ENCODE measurements at regions not wholly inside any gene's neighbourhood (a gene's known extent, or its start where the extent isn't known, plus 50 kb on each side); places are given as distances from the start of the nearest gene placed in this dataset.

DNA sequence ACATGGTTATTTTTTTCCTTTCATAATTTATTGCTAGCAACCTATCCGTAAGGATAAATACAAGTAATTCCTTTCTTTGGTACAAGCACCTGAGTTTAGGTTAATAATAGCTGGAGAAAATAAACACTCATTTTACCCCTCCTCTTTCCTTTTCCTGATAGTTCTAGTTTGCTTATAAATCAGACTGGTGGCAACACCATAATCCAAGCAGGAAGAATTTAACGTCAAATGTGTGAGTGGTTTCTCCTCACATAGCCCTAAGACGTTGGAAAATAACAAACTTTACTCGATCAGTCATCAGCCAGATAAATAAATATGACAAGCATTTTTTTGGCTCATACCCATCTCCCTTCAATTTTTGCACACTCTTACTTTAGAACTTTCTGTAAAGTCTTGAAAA is 190.3 kb upstream of the FAM241A start:
- no peak for DNase-seq (ENCODE audit: low read depth, low spot score)
- Histone ChIP-seq H4K20me1 (ENCODE audit: control insufficient read depth, extremely low read depth, insufficient read depth, low read length) (no peaks in the 10 kb centered on the region), H3K9ac (ENCODE audit: control insufficient read depth, extremely low read depth, insufficient read depth, low read length) (no peak overlapping the region)

DNA sequence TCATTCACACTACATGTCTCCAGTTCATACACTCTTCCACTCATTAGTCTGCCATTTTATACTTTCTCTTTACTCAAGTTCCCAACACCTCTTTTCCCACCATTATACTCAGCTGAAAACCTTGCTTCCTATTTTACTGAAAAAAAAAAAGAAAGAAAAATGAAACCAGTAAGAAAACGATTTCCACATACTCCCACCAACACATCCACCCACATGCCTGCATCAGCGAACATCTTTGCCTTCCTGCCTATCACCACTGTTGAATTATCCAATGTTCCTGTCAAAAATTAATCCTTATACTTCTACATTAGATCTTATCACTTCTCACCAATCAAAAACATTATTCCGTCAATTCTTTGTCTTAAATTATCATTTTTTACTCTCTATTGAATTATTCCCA is 188.1 kb upstream of the FAM241A start:
- no peaks in the 10 kb centered on the region for H3K9me3 ChIP-seq (ENCODE audit: control insufficient read depth, low read depth, low read length)
- no peaks in the 10 kb centered on the region for H3K79me2 ChIP-seq (ENCODE audit: control insufficient read depth, insufficient read depth, low read length)
- no peak overlapping the region for H2AFZ ChIP-seq (ENCODE audit: control insufficient read depth, low read length)
- no peak for TF ChIP-seq EZH2 (IDR thresholded peaks at IDR 0.05; ENCODE audit: low read length)
- TF ChIP-seq, protein P1, sequence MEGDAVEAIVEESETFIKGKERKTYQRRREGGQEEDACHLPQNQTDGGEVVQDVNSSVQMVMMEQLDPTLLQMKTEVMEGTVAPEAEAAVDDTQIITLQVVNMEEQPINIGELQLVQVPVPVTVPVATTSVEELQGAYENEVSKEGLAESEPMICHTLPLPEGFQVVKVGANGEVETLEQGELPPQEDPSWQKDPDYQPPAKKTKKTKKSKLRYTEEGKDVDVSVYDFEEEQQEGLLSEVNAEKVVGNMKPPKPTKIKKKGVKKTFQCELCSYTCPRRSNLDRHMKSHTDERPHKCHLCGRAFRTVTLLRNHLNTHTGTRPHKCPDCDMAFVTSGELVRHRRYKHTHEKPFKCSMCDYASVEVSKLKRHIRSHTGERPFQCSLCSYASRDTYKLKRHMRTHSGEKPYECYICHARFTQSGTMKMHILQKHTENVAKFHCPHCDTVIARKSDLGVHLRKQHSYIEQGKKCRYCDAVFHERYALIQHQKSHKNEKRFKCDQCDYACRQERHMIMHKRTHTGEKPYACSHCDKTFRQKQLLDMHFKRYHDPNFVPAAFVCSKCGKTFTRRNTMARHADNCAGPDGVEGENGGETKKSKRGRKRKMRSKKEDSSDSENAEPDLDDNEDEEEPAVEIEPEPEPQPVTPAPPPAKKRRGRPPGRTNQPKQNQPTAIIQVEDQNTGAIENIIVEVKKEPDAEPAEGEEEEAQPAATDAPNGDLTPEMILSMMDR (optimal IDR thresholded peaks at IDR 0.05 in 1 of 3, IDR thresholded peaks at IDR 0.05 in 1 of 3, conservative IDR thresholded peaks at IDR 0.05 in 1 of 3; ENCODE audit: extremely low read depth in 1 of 3, insufficient read depth in 2 of 3, low read length in 3 of 3): no peak
- H3K9me1 ChIP-seq (ENCODE audit: control insufficient read depth, extremely low read depth, insufficient read depth, low read length): no peaks in the 10 kb centered on the region
- dilution Hi-C loops (cut with MboI; ENCODE audit: extremely low pct_ligation_motif_present, low sequenced_read_pairs): no loop called here
- no peaks in the 10 kb centered on the region for H4K20me1 ChIP-seq (ENCODE audit: control insufficient read depth, extremely low read depth, insufficient read depth, low read length)
- FAIRE-seq: no peak
- H3K4me1 ChIP-seq (ENCODE audit: control insufficient read depth, extremely low read depth, insufficient read depth, low read length): no peaks in the 10 kb centered on the region
- no peak overlapping the region for H3K4me2 ChIP-seq (ENCODE audit: control insufficient read depth, extremely low read depth, insufficient read depth, low read depth, low read length)
- no peak for DNase-seq (ENCODE audit: low read depth, low spot score)
- H3K27ac ChIP-seq (ENCODE audit: control insufficient read depth, insufficient read depth, low read length): no peak overlapping the region
- no peak overlapping the region for H3K9ac ChIP-seq (ENCODE audit: control insufficient read depth, extremely low read depth, insufficient read depth, low read length)
- no peaks in the 10 kb centered on the region for H3K36me3 ChIP-seq (ENCODE audit: control insufficient read depth in 2 of 2, extremely low read depth in 1 of 2, insufficient read depth in 2 of 2, low read length in 2 of 2)
- H3K4me3 ChIP-seq (ENCODE audit: control insufficient read depth in 2 of 3, extremely low read depth in 1 of 3, insufficient read depth in 2 of 3, low read depth in 1 of 3, low read length in 3 of 3): no peak overlapping the region
- H3K27me3 ChIP-seq (ENCODE audit: control insufficient read depth, extremely low read depth, insufficient read depth, low read length): no peaks in the 10 kb centered on the region

More for the DNA sequence above, 190.3 kb upstream of the FAM241A start:
- Histone ChIP-seq H3K27ac (ENCODE audit: control insufficient read depth, insufficient read depth, low read length) (no peak overlapping the region), H2AFZ (ENCODE audit: control insufficient read depth, low read length) (no peak overlapping the region), H3K79me2 (ENCODE audit: control insufficient read depth, insufficient read depth, low read length) (no peaks in the 10 kb centered on the region), H3K9me3 (ENCODE audit: control insufficient read depth, low read depth, low read length) (no peaks in the 10 kb centered on the region), H3K36me3 (ENCODE audit: control insufficient read depth in 2 of 2, extremely low read depth in 1 of 2, insufficient read depth in 2 of 2, low read length in 2 of 2) (no peaks in the 10 kb centered on the region), H3K27me3 (ENCODE audit: control insufficient read depth, extremely low read depth, insufficient read depth, low read length) (no peaks in the 10 kb centered on the region), H3K4me2 (ENCODE audit: control insufficient read depth, extremely low read depth, insufficient read depth, low read depth, low read length) (no peak overlapping the region), H3K4me3 (ENCODE audit: control insufficient read depth in 2 of 3, extremely low read depth in 1 of 3, insufficient read depth in 2 of 3, low read depth in 1 of 3, low read length in 3 of 3) (no peak overlapping the region), H3K4me1 (ENCODE audit: control insufficient read depth, extremely low read depth, insufficient read depth, low read length) (no peaks in the 10 kb centered on the region), H3K9me1 (ENCODE audit: control insufficient read depth, extremely low read depth, insufficient read depth, low read length) (no peaks in the 10 kb centered on the region)
- FAIRE-seq: no peak
- no peak for TF ChIP-seq EZH2 (IDR thresholded peaks at IDR 0.05; ENCODE audit: low read length)
- TF ChIP-seq, protein P1 (optimal IDR thresholded peaks at IDR 0.05 in 1 of 3, IDR thresholded peaks at IDR 0.05 in 1 of 3, conservative IDR thresholded peaks at IDR 0.05 in 1 of 3; ENCODE audit: extremely low read depth in 1 of 3, insufficient read depth in 2 of 3, low read length in 3 of 3): no peak
- dilution Hi-C loops (cut with MboI; ENCODE audit: extremely low pct_ligation_motif_present, low sequenced_read_pairs): no loop called here

Data from keratinocyte (primary cell).